ENCODE measurements at regions not wholly inside any gene's neighbourhood (a gene's known extent, or its start where the extent isn't known, plus 50 kb on each side); places are given as distances from the start of the nearest gene placed in this dataset.

- ATAC-seq: no peak
- Histone ChIP-seq H3K36me3 (ENCODE audit: low read depth) (no peaks in the 10 kb centered on the region), H3K4me3 (no peak overlapping the region), H3K9me3 (no peaks in the 10 kb centered on the region), H3K4me1 (ENCODE audit: low read depth) (no peaks in the 10 kb centered on the region)
- intact Hi-C loops (cut with DNase I, micrococcal nuclease): no loop called here
- TF ChIP-seq CTCF (IDR thresholded peaks at IDR 0.05): no peak
- DNase-seq: no peak
Observed at GRCh38 chr10:126722726-126723125, 52.2 kb upstream of the C10orf90 start.

DNA sequence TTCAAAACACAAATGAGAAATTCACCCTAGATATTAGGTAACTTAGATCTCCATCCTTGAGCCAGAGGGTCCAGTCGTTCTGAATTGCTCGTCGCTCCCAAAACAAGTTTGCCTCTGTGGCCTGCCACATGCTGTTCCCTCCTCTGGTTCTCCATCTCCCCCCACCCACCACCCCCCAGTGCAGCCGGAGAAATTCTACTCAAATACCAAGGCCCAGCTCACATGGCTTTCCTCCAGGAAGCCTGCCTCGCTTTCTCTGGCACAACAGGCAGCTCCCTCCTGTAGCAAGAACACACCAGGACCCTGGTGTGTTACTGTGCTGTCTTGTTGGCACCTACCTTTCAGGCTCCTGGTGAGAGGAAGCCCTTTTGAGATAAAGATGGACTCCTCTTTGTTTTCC lies 52.7 kb upstream of the C10orf90 start:
- Histone ChIP-seq H3K36me3 (ENCODE audit: low read depth) (no peaks in the 10 kb centered on the region), H3K9me3 (no peaks in the 10 kb centered on the region), H3K4me1 (ENCODE audit: low read depth) (no peaks in the 10 kb centered on the region), H3K4me3 (no peak overlapping the region)
- no peak for ATAC-seq
- no peak for DNase-seq
- no peak for TF ChIP-seq CTCF (IDR thresholded peaks at IDR 0.05)
- intact Hi-C loops (cut with DNase I, micrococcal nuclease): no loop called here

GRCh38 chr10:126729314-126729870 lies 58.9 kb upstream of the C10orf90 start:
- intact Hi-C loops (cut with DNase I, micrococcal nuclease): no loop called here
- Histone ChIP-seq H3K9me3 (no peaks in the 10 kb centered on the region), H3K36me3 (ENCODE audit: low read depth) (no peaks in the 10 kb centered on the region), H3K4me1 (ENCODE audit: low read depth) (no peaks in the 10 kb centered on the region), H3K4me3 (no peak overlapping the region)
- ATAC-seq (no peak), DNase-seq (no peak)
- TF ChIP-seq CTCF (IDR thresholded peaks at IDR 0.05): no peak

- intact Hi-C loops (cut with DNase I, micrococcal nuclease): no loop called here
- no peaks in the 10 kb centered on the region for H3K36me3 ChIP-seq (ENCODE audit: low read depth)
- DNase-seq: no peak
- no peak overlapping the region for H3K4me3 ChIP-seq
- no peaks in the 10 kb centered on the region for H3K4me1 ChIP-seq (ENCODE audit: low read depth)
- no peaks in the 10 kb centered on the region for H3K9me3 ChIP-seq
- TF ChIP-seq CTCF (IDR thresholded peaks at IDR 0.05): no peak
- ATAC-seq: no peak
Observed at GRCh38 chr10:126730856-126731609, 60.5 kb upstream of the C10orf90 start.

DNA sequence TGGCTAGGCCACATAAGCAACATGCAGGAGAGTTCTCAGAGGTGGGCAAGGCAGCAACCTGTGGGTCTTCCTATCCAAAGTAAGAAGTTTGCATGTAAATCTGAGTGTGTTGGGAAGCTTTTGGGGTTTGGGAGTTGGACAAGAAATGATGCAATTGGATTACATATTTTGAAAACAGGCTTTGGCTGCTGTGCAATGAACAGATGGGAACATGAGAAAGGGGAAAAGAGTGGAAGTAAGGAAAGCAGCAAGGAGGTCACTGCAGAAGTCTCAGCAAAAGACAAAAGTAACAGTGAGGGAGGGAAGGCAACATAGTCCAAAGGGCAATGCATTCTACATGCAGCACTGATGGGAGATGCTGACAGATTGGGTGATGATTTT lies 61.1 kb upstream of the C10orf90 start:
- no peak for TF ChIP-seq CTCF (IDR thresholded peaks at IDR 0.05)
- no peak for DNase-seq
- ATAC-seq: no peak
- intact Hi-C loops (cut with DNase I, micrococcal nuclease): no loop called here
- H3K9me3 ChIP-seq: no peaks in the 10 kb centered on the region
- H3K4me1 ChIP-seq (ENCODE audit: low read depth): no peaks in the 10 kb centered on the region
- no peak overlapping the region for H3K4me3 ChIP-seq
- H3K36me3 ChIP-seq (ENCODE audit: low read depth): no peaks in the 10 kb centered on the region

Data from mucosa of descending colon (tissue), 3 donors.